ENCODE measurements at regions not wholly inside any gene's neighbourhood (a gene's known extent, or its start where the extent isn't known, plus 50 kb on each side); places are given as distances from the start of the nearest gene placed in this dataset.

DNA sequence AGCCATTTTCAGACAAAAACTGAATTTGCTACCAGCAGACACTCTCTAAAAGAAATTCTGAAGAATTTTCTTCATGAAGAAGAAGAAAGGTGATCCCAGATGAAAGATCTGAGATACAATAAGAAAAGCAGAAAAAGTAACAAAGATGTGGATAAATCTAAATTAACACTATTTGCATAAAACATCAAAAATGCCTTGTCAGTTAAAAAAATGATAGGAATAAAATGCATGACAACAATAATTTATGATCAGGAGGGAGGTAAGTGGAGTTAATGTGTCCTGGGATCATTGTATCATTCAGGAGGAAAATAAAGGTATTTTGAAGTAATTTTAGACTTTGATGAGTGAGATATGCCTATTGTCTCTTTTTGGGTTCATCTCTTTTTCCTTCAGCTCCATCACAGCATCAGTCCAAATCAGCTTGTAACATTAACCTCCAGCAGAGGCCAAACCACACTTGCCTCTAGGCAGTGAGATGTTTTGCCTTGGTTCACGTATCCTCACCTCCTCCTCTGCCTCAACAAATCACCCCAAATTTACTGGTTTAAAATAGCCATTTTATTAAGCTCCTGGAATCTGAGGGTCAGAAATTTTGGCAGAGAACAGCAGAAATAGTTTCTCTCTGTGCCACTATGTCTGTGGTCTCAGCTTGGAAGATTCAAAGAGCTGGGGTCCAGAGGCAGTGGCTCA lies 76.9 kb upstream of the HIVEP3 start:
- H3K9ac ChIP-seq (ENCODE audit: low read length), result no peak overlapping the region
- H3K4me1 ChIP-seq (ENCODE audit: low read length), result no peaks in the 10 kb centered on the region
- H4K20me1 ChIP-seq (ENCODE audit: insufficient read depth, low read depth, low read length), result no peaks in the 10 kb centered on the region
- no peaks in the 10 kb centered on the region for H3K79me2 ChIP-seq (ENCODE audit: low read length)
- no peak overlapping the region for H3K27ac ChIP-seq (ENCODE audit: low read length)
- no peak overlapping the region for H3K4me2 ChIP-seq (ENCODE audit: low read depth, low read length, poor library complexity, severe bottlenecking)
- DNase-seq, result no peak
- no peaks in the 10 kb centered on the region for H3K9me2 ChIP-seq (replicated peaks; ENCODE audit: insufficient read depth, low read length)
- H3K27me3 ChIP-seq (ENCODE audit: low read length), result no peaks in the 10 kb centered on the region
- no peaks in the 10 kb centered on the region for H3K36me3 ChIP-seq (ENCODE audit: insufficient read depth, low read length)
- H3K9me3 ChIP-seq (ENCODE audit: low read length), result no peaks in the 10 kb centered on the region
- no peak overlapping the region for H3K4me3 ChIP-seq (ENCODE audit: low read length)
- no peak overlapping the region for H2AFZ ChIP-seq (ENCODE audit: low read length)

DNA sequence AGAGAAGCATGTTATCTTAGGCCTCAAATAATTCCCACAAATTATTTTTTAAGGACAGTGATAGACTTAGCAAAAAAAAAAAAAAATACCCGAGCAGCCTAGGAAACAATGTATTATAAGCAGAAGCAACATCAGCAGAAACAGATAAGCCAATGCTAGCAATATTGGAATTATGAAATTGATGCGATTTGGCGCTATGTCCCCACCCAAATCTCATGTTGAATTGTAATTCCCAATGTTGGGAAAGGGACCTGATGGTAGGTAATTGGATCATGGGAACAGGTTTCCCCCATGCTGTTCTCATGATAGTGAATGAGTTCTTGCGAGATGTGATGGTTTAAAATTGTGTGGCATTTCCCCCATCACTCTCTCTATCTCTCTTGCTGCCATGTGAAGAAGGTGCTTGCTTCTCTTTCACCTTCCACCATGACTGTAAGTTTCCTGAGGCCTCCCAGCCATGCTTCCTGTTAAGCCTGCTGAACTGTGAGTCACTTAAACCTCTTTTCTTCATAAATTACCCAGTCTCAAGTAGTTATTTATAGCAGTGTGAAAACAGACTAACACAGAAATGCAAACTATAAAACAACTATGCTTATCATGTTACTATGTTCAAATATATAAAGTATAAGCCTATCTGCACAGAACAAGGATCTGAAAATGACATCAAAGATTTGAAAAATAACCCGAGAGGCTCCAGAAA lies 75.6 kb upstream of the HIVEP3 start:
- Histone ChIP-seq H3K4me1 (ENCODE audit: low read length) (no peaks in the 10 kb centered on the region), H3K79me2 (ENCODE audit: low read length) (no peaks in the 10 kb centered on the region), H3K9ac (ENCODE audit: low read length) (no peak overlapping the region), H3K4me2 (ENCODE audit: low read depth, low read length, poor library complexity, severe bottlenecking) (no peak overlapping the region), H2AFZ (ENCODE audit: low read length) (no peak overlapping the region), H3K4me3 (ENCODE audit: low read length) (no peak overlapping the region), H3K36me3 (ENCODE audit: insufficient read depth, low read length) (no peaks in the 10 kb centered on the region), H3K9me2 (replicated peaks; ENCODE audit: insufficient read depth, low read length) (no peaks in the 10 kb centered on the region), H3K27me3 (ENCODE audit: low read length) (no peaks in the 10 kb centered on the region), H3K9me3 (ENCODE audit: low read length) (no peaks in the 10 kb centered on the region), H3K27ac (ENCODE audit: low read length) (no peak overlapping the region), H4K20me1 (ENCODE audit: insufficient read depth, low read depth, low read length) (no peaks in the 10 kb centered on the region)
- no peak for DNase-seq

DNA sequence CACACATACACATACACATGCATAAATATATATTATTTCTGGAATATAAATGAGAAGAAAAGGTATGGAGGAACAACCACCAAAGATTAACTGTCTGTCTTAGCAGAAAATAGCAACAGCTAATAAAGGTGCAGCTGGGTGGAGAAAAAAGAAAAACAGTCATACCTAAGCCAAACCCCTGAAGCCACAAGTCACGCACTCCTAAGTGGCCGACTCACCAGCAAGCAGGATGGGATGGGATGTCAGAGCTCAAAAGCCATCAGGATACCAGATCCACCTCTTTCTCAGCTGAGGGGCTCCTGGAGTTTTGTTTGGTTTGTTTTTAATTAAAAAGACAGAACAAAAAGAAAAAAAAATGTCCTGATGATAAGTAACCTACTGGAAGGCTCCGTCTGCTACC lies 64.7 kb upstream of the HIVEP3 start:
- H3K4me3 ChIP-seq (ENCODE audit: low read length), result no peak overlapping the region
- H3K4me1 ChIP-seq (ENCODE audit: low read length), result no peaks in the 10 kb centered on the region
- no peak overlapping the region for H3K4me2 ChIP-seq (ENCODE audit: low read depth, low read length, poor library complexity, severe bottlenecking)
- H3K27ac ChIP-seq (ENCODE audit: low read length), result no peak overlapping the region
- H4K20me1 ChIP-seq (ENCODE audit: insufficient read depth, low read depth, low read length), result no peaks in the 10 kb centered on the region
- H2AFZ ChIP-seq (ENCODE audit: low read length), result no peak overlapping the region
- no peak overlapping the region for H3K9ac ChIP-seq (ENCODE audit: low read length)
- no peak for DNase-seq
- H3K27me3 ChIP-seq (ENCODE audit: low read length), result no peaks in the 10 kb centered on the region
- H3K36me3 ChIP-seq (ENCODE audit: insufficient read depth, low read length), result no peaks in the 10 kb centered on the region
- no peaks in the 10 kb centered on the region for H3K79me2 ChIP-seq (ENCODE audit: low read length)
- no peaks in the 10 kb centered on the region for H3K9me3 ChIP-seq (ENCODE audit: low read length)
- H3K9me2 ChIP-seq (replicated peaks; ENCODE audit: insufficient read depth, low read length), result no peaks in the 10 kb centered on the region

DNA sequence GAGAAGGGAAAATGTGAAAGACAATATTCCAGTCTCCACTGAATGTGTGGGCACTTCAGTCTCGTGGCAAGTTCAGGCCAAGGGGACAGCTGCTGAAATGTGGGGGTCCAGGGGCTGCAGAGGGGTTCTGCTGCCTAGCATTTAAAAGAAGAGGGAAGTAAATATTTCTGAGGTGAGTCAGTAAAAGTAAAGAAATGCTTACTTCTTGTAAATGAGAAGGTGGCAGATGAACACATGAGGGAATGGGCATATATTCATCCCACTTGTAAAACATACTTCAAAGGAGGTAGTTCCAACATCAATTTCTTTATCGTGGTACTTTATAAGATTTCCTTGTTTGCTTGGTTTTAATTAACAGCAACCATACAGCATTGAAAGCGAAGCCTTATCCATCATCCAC lies 63.1 kb upstream of the HIVEP3 start:
- H3K9me2 ChIP-seq (replicated peaks; ENCODE audit: insufficient read depth, low read length), result no peaks in the 10 kb centered on the region
- H3K4me2 ChIP-seq (ENCODE audit: low read depth, low read length, poor library complexity, severe bottlenecking), result no peak overlapping the region
- H3K27me3 ChIP-seq (ENCODE audit: low read length), result no peaks in the 10 kb centered on the region
- H3K9ac ChIP-seq (ENCODE audit: low read length), result no peak overlapping the region
- no peak overlapping the region for H2AFZ ChIP-seq (ENCODE audit: low read length)
- H3K4me1 ChIP-seq (ENCODE audit: low read length), result peaks cover 9% of the 10 kb centered on the region
- H3K27ac ChIP-seq (ENCODE audit: low read length), result no peak overlapping the region
- H4K20me1 ChIP-seq (ENCODE audit: insufficient read depth, low read depth, low read length), result no peaks in the 10 kb centered on the region
- no peaks in the 10 kb centered on the region for H3K79me2 ChIP-seq (ENCODE audit: low read length)
- DNase-seq, result no peak
- H3K4me3 ChIP-seq (ENCODE audit: low read length), result no peak overlapping the region
- H3K36me3 ChIP-seq (ENCODE audit: insufficient read depth, low read length), result no peaks in the 10 kb centered on the region
- no peaks in the 10 kb centered on the region for H3K9me3 ChIP-seq (ENCODE audit: low read length)

DNA sequence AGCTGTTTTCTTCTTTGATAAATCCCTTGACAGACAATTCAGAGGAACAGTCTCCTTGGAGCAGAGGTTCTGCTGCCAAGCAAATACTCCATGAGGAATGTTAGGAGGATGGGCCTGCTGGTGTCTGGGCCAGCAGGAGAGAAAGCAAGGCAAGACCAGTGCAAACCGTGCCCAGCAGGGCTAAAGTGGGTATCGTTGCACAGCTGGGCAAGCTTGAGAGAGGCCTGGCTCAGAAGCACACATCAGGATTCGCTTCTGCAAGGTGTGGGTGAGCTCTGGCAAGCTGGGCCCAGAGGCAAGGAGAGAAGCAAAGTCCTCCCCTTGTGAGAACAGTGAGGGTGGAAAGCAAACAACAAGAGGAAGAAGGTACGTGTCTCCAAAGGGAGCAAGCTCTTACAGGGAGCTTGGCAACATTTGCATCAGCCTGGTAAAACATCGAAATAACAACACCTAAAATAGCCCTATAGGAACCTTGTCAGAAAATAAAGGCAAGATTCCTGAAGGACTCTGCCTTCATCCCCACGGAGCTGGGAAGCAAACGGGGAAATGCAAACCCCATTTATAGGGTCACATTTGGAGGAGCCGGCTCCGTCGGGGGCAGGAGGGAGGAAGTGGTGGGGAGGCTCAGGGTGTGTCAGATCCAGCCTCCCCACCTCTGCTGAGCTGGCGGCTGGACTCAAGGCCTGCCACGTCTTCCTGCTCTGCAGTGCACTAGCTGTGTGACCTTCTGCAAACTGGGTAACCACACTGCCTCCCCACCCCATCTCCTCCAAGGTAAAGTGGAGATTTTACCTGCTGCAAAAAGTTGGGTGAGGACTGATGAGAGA lies 62.3 kb upstream of the HIVEP3 start:
- Histone ChIP-seq H3K36me3 (ENCODE audit: insufficient read depth, low read length) (no peaks in the 10 kb centered on the region), H2AFZ (ENCODE audit: low read length) (no peak overlapping the region), H3K9me2 (replicated peaks; ENCODE audit: insufficient read depth, low read length) (no peaks in the 10 kb centered on the region), H3K27me3 (ENCODE audit: low read length) (no peaks in the 10 kb centered on the region), H3K4me3 (ENCODE audit: low read length) (no peak overlapping the region), H3K79me2 (ENCODE audit: low read length) (no peaks in the 10 kb centered on the region), H3K9me3 (ENCODE audit: low read length) (no peaks in the 10 kb centered on the region), H3K9ac (ENCODE audit: low read length) (no peak overlapping the region), H3K4me1 (ENCODE audit: low read length) (peaks cover 16% of the 10 kb centered on the region), H3K27ac (ENCODE audit: low read length) (no peak overlapping the region), H4K20me1 (ENCODE audit: insufficient read depth, low read depth, low read length) (no peaks in the 10 kb centered on the region), H3K4me2 (ENCODE audit: low read depth, low read length, poor library complexity, severe bottlenecking) (no peak overlapping the region)
- DNase-seq, result no peak

DNA sequence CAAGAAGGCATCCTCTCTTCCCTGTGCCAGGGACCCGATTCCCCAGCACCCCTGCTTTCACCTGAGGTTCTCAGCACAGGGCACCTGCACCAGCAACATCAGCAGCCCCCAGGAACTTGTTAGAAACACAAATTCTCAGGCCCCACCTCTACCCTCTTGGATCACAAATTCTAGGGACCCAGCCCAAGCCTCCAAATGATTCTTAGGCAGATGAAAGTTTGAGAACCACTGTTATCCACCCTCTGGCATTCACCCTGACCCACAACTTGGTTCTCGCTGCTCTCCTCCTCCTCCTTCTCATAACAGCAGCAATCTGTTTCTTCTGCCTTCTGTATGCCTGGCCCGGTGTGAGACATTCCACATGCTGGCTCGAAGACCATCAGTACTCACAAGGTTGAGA lies 60.3 kb upstream of the HIVEP3 start:
- Histone ChIP-seq H3K9me2 (replicated peaks; ENCODE audit: insufficient read depth, low read length) (no peaks in the 10 kb centered on the region), H3K27me3 (ENCODE audit: low read length) (no peaks in the 10 kb centered on the region), H3K9me3 (ENCODE audit: low read length) (no peaks in the 10 kb centered on the region), H3K4me3 (ENCODE audit: low read length) (no peak overlapping the region), H3K9ac (ENCODE audit: low read length) (no peak overlapping the region), H3K4me1 (ENCODE audit: low read length) (peaks cover 16% of the 10 kb centered on the region), H4K20me1 (ENCODE audit: insufficient read depth, low read depth, low read length) (no peaks in the 10 kb centered on the region), H3K79me2 (ENCODE audit: low read length) (no peaks in the 10 kb centered on the region), H2AFZ (ENCODE audit: low read length) (no peak overlapping the region), H3K36me3 (ENCODE audit: insufficient read depth, low read length) (no peaks in the 10 kb centered on the region), H3K4me2 (ENCODE audit: low read depth, low read length, poor library complexity, severe bottlenecking) (no peak overlapping the region), H3K27ac (ENCODE audit: low read length) (no peak overlapping the region)
- no peak for DNase-seq

DNA sequence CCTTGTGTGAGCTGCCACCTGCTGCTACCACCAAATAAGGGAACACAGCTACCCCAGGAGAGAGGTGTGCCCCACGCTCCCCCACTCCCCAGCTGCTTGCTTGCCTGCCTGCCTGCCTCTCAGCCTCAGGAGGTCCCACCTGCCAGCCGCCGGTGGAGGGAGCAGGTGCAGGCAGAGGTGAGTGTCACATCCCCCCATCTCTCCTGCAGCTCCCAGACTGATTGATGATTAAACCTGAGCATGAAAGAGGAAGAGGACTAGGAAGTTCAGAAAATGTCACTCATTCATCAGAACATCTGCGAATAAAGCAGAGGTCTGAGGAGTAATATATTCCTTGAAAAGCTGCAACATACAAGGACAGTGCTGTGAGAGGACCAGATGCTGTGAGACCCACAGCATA lies 58.6 kb upstream of the HIVEP3 start:
- peaks cover 16% of the 10 kb centered on the region for H3K4me1 ChIP-seq (ENCODE audit: low read length)
- H3K27me3 ChIP-seq (ENCODE audit: low read length), result no peaks in the 10 kb centered on the region
- no peaks in the 10 kb centered on the region for H3K36me3 ChIP-seq (ENCODE audit: insufficient read depth, low read length)
- no peaks in the 10 kb centered on the region for H3K9me3 ChIP-seq (ENCODE audit: low read length)
- H3K9ac ChIP-seq (ENCODE audit: low read length), result no peak overlapping the region
- no peaks in the 10 kb centered on the region for H3K79me2 ChIP-seq (ENCODE audit: low read length)
- DNase-seq, result no peak
- no peaks in the 10 kb centered on the region for H4K20me1 ChIP-seq (ENCODE audit: insufficient read depth, low read depth, low read length)
- H3K27ac ChIP-seq (ENCODE audit: low read length), result no peak overlapping the region
- no peak overlapping the region for H3K4me2 ChIP-seq (ENCODE audit: low read depth, low read length, poor library complexity, severe bottlenecking)
- no peaks in the 10 kb centered on the region for H3K9me2 ChIP-seq (replicated peaks; ENCODE audit: insufficient read depth, low read length)
- no peak overlapping the region for H2AFZ ChIP-seq (ENCODE audit: low read length)
- no peak overlapping the region for H3K4me3 ChIP-seq (ENCODE audit: low read length)

DNA sequence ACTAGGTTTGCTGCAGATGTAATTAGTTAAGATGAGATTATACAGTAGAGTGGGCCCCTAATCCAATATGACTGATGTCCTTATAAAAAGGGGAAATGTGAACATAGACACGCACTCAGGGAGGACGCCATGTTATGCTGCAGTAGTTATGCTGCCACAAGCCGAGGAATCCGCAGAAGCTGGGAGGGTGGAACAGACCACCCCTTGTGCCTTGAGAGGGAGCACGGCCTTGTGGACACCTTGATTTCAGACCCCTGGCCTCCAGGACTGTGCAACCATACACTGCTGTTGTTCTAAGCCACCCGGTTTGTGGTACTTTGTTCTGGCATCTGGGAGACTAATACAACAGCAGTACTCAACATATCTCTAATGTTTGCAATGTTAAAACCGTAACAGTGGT lies 57.9 kb upstream of the HIVEP3 start:
- no peaks in the 10 kb centered on the region for H3K27me3 ChIP-seq (ENCODE audit: low read length)
- H3K4me3 ChIP-seq (ENCODE audit: low read length), result no peak overlapping the region
- no peak overlapping the region for H3K9ac ChIP-seq (ENCODE audit: low read length)
- no peaks in the 10 kb centered on the region for H3K9me2 ChIP-seq (replicated peaks; ENCODE audit: insufficient read depth, low read length)
- H3K4me2 ChIP-seq (ENCODE audit: low read depth, low read length, poor library complexity, severe bottlenecking), result no peak overlapping the region
- H3K36me3 ChIP-seq (ENCODE audit: insufficient read depth, low read length), result no peaks in the 10 kb centered on the region
- H3K79me2 ChIP-seq (ENCODE audit: low read length), result no peaks in the 10 kb centered on the region
- no peak overlapping the region for H2AFZ ChIP-seq (ENCODE audit: low read length)
- DNase-seq, result peak; percentile 45
- no peak overlapping the region for H3K27ac ChIP-seq (ENCODE audit: low read length)
- H4K20me1 ChIP-seq (ENCODE audit: insufficient read depth, low read depth, low read length), result no peaks in the 10 kb centered on the region
- H3K4me1 ChIP-seq (ENCODE audit: low read length), result peaks cover 16% of the 10 kb centered on the region
- no peaks in the 10 kb centered on the region for H3K9me3 ChIP-seq (ENCODE audit: low read length)

Measured in Karpas-422 (cell line).